DND-41 (cell line): ENCODE measurements at regions not wholly inside any gene's neighbourhood (a gene's known extent, or its start where the extent isn't known, plus 50 kb on each side); places are given as distances from the start of the nearest gene placed in this dataset.

Experiments
- EZH2 ChIP-seq: IDR thresholded peaks from 3 replicates; pipeline ENCODE4 v1.6.1; 2012; ENCODE audit warnings: borderline replicate concordance, low read depth, mild to moderate bottlenecking, moderate library complexity, low read length, inconsistent platforms; ENCODE audit not compliant: severe bottlenecking
- TF ChIP-seq, protein P1 (sequence below): IDR thresholded peaks from 2 replicates; pipeline ENCODE4 v1.5.1; 2012; ENCODE audit warnings: borderline replicate concordance, low read length, moderate library complexity, mild to moderate bottlenecking; ENCODE audit not compliant: poor library complexity, severe bottlenecking; ENCODE audit errors: extremely low read depth

GRCh38 chr5:125226825-125227224 lies 480.4 kb upstream of the ZNF608 start:
- TF ChIP-seq EZH2, result no peak
- TF ChIP-seq, protein P1, sequence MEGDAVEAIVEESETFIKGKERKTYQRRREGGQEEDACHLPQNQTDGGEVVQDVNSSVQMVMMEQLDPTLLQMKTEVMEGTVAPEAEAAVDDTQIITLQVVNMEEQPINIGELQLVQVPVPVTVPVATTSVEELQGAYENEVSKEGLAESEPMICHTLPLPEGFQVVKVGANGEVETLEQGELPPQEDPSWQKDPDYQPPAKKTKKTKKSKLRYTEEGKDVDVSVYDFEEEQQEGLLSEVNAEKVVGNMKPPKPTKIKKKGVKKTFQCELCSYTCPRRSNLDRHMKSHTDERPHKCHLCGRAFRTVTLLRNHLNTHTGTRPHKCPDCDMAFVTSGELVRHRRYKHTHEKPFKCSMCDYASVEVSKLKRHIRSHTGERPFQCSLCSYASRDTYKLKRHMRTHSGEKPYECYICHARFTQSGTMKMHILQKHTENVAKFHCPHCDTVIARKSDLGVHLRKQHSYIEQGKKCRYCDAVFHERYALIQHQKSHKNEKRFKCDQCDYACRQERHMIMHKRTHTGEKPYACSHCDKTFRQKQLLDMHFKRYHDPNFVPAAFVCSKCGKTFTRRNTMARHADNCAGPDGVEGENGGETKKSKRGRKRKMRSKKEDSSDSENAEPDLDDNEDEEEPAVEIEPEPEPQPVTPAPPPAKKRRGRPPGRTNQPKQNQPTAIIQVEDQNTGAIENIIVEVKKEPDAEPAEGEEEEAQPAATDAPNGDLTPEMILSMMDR, result no peak
